GM12892 (cell line): ENCODE measurements at regions not wholly inside any gene's neighbourhood (a gene's known extent, or its start where the extent isn't known, plus 50 kb on each side); places are given as distances from the start of the nearest gene placed in this dataset.

Source experiments
- DNase-seq: peaks from one replicate; pipeline ENCODE4 v3.0.0; 2011; ENCODE audit not compliant: insufficient read length
- FAIRE-seq: peaks from 2 replicates; lab custom pipeline; 2011; peaks lifted over from hg19 to GRCh38; lab: Jason Lieb, UNC
- POLR2A ChIP-seq: IDR thresholded peaks from 2 replicates; pipeline ENCODE4 v1.6.1; 2011; ENCODE audit warnings: low read depth, low read length, control low read depth
- POLR2AphosphoS5 ChIP-seq: IDR thresholded peaks from 2 replicates; pipeline ENCODE4 v1.6.1; 2011; ENCODE audit warnings: low read depth, low read length, control low read depth
- TAF1 ChIP-seq: IDR thresholded peaks from 2 replicates; pipeline ENCODE4 v1.6.1; 2011; ENCODE audit warnings: low read depth, mild to moderate bottlenecking, control low read depth, low read length, borderline replicate concordance

GRCh38 chr11:90392692-90393091, 169.8 kb upstream of the CHORDC1 start:
- FAIRE-seq (no peak), DNase-seq (no peak)
- TF ChIP-seq POLR2A = no peak
- no peak for TF ChIP-seq TAF1
- TF ChIP-seq POLR2AphosphoS5 = no peak

GRCh38 chr11:90391756-90392155, 168.9 kb upstream of the CHORDC1 start:
- TF ChIP-seq POLR2A (no peak), POLR2AphosphoS5 (no peak)
- DNase-seq = no peak
- no peak for FAIRE-seq

GRCh38 chr11:90380206-90380605, 157.4 kb upstream of the CHORDC1 start:
- TF ChIP-seq POLR2AphosphoS5 = no peak
- no peak for TF ChIP-seq POLR2A
- TF ChIP-seq TAF1 = no peak
- no peak for FAIRE-seq

GRCh38 chr11:90373971-90374370, 151.1 kb upstream of the CHORDC1 start:
- TF ChIP-seq POLR2AphosphoS5 (no peak), TAF1 (no peak), POLR2A (no peak)
- FAIRE-seq (no peak), DNase-seq (no peak)

More at GRCh38 chr11:90380206-90380605, 157.4 kb upstream of the CHORDC1 start:
- DNase-seq = no peak

GRCh38 chr11:90364527-90364926, 141.7 kb upstream of the CHORDC1 start:
- DNase-seq (no peak), FAIRE-seq (no peak)
- TF ChIP-seq POLR2A (no peak), POLR2AphosphoS5 (no peak), TAF1 (no peak)

GRCh38 chr11:90363739-90364138, 140.9 kb upstream of the CHORDC1 start:
- TF ChIP-seq TAF1 = no peak
- TF ChIP-seq POLR2AphosphoS5 = no peak
- TF ChIP-seq POLR2A = no peak
- FAIRE-seq (no peak), DNase-seq (no peak)

- no peak for TF ChIP-seq POLR2AphosphoS5
- TF ChIP-seq POLR2A = no peak
- no peak for TF ChIP-seq TAF1
- no peak for DNase-seq
- no peak for FAIRE-seq
These were observed 132.4 kb upstream of the CHORDC1 start for GRCh38 chr11:90355200-90355599.

- TF ChIP-seq TAF1 (no peak), POLR2AphosphoS5 (no peak), POLR2A (no peak)
- DNase-seq (no peak), FAIRE-seq (no peak)
These were observed 126.9 kb upstream of the CHORDC1 start for GRCh38 chr11:90349731-90350130.

- DNase-seq (no peak), FAIRE-seq (no peak)
- TF ChIP-seq TAF1 (no peak), POLR2AphosphoS5 (no peak), POLR2A (no peak)
These were observed 121.7 kb upstream of the CHORDC1 start for GRCh38 chr11:90344546-90344945.

GRCh38 chr11:90343673-90344072, 120.8 kb upstream of the CHORDC1 start:
- no peak for DNase-seq
- TF ChIP-seq POLR2A = no peak
- no peak for TF ChIP-seq POLR2AphosphoS5
- no peak for FAIRE-seq

GRCh38 chr11:90341986-90342385, 119.1 kb upstream of the CHORDC1 start:
- no peak for TF ChIP-seq TAF1
- no peak for TF ChIP-seq POLR2A
- no peak for TF ChIP-seq POLR2AphosphoS5
- no peak for DNase-seq
- no peak for FAIRE-seq

- TF ChIP-seq POLR2AphosphoS5 = no peak
- TF ChIP-seq POLR2A = no peak
- no peak for TF ChIP-seq TAF1
- no peak for FAIRE-seq
- DNase-seq = no peak
These were observed 109.6 kb upstream of the CHORDC1 start for GRCh38 chr11:90332415-90332814.

GRCh38 chr11:90330632-90331031, 107.8 kb upstream of the CHORDC1 start:
- DNase-seq = no peak
- TF ChIP-seq TAF1 = no peak
- no peak for TF ChIP-seq POLR2AphosphoS5
- no peak for TF ChIP-seq POLR2A
- no peak for FAIRE-seq

- TF ChIP-seq POLR2A (no peak), POLR2AphosphoS5 (no peak), TAF1 (no peak)
- no peak for FAIRE-seq
These were observed 106.2 kb upstream of the CHORDC1 start for GRCh38 chr11:90329043-90329442.

More at GRCh38 chr11:90329043-90329442, 106.2 kb upstream of the CHORDC1 start:
- no peak for DNase-seq
